HepG2 (cell line): ENCODE measurements at regions not wholly inside any gene's neighbourhood (a gene's known extent, or its start where the extent isn't known, plus 50 kb on each side); places are given as distances from the start of the nearest gene placed in this dataset.

Experiments used
- ATAC-seq: fragments of 200-7000 bp; cut with Tn5 transposase; 3 replicates; pipeline ENCODE4 v1.9.1; 2020; ENCODE audit warnings: mild to moderate bottlenecking, moderate library complexity
- BruUV-seq: library from RNA; stranded (reverse); fragments of 400-500 nt; replicated peaks from 2 replicates; lab custom pipeline; 2021; lab: Mats Ljungman, UMichigan
- CTCF ChIA-PET: fragments of 300-600 bp; formaldehyde crosslinking; extraction: SDS; loops from one replicate; lab custom pipeline; 2021; ENCODE audit warnings: low total read pairs, inconsistent platforms, low intra/inter-chr PET ratio; lab: Yijun Ruan, JAX
- POLR2A ChIA-PET: fragments of 350-600 bp; sonication (Branson Sonifier 250); formaldehyde crosslinking; loops from one replicate; lab custom pipeline; 2020; ENCODE audit warnings: antibody characterized with exemption, inconsistent platforms; lab: Yijun Ruan, JAX
- DNase-seq: peaks from one replicate; pipeline ENCODE4 v3.0.0-alpha.2; 2015; ENCODE audit warnings: low spot score
- FAIRE-seq: peaks from 3 replicates; lab custom pipeline; 2011; peaks lifted over from hg19 to GRCh38; lab: Jason Lieb, UNC
- H2AFZ ChIP-seq: one replicate; pipeline ENCODE4 v1.6.1; 2011; ENCODE audit warnings: low read length, inconsistent platforms
- H3K27ac ChIP-seq: fragments of 300-600 bp; 3 replicates; pipeline ENCODE4 v1.8.0; 2011; ENCODE audit warnings: mixed run types, mild to moderate bottlenecking, mixed read lengths, low read length, inconsistent platforms; ENCODE audit not compliant: insufficient read depth; ENCODE audit errors: extremely low read length
- H3K27me3 ChIP-seq, 2 experiments: fragments of 200-600 bp in 1 of 2; 2 replicates in 1 of 2; 3 replicates in 1 of 2; pipeline versions ENCODE4 v1.6.0 to v1.8.0; 2011; ENCODE audit warnings: low read length in 2 of 2, mild to moderate bottlenecking in 2 of 2, moderate library complexity in 2 of 2, inconsistent platforms in 1 of 2; ENCODE audit not compliant: insufficient read depth in 2 of 2, control insufficient read depth in 1 of 2
- H3K36me3 ChIP-seq, 2 experiments: fragments of 200-600 bp in 1 of 2; replicated peaks in 1 of 2; 2 replicates in 1 of 2; 3 replicates in 1 of 2; pipeline versions ENCODE4 v1.5.1 to v1.8.0; 2011; ENCODE audit warnings: low read length in 2 of 2, inconsistent platforms in 1 of 2; ENCODE audit not compliant: insufficient read depth in 2 of 2, control insufficient read depth in 1 of 2
- H3K4me1 ChIP-seq: 2 replicates; pipeline ENCODE4 v1.5.1; 2012; ENCODE audit warnings: low read length, inconsistent platforms; ENCODE audit not compliant: insufficient read depth
- H3K4me2 ChIP-seq: 2 replicates; pipeline ENCODE4 v1.6.0; 2011; ENCODE audit warnings: low read depth, low read length, inconsistent platforms
- H3K4me3 ChIP-seq, 3 experiments: fragments of 200-600 bp in 1 of 3; sonication (generic), shearing (Covaris generic) in 1 of 3; replicated peaks in 1 of 3; 2 replicates each; pipeline ENCODE4 v1.5.1; 2011 to 2016; ENCODE audit warnings: low read length in 3 of 3, inconsistent platforms in 2 of 3, low read depth in 2 of 3, mild to moderate bottlenecking in 2 of 3, control low read depth in 1 of 3, mixed read lengths in 1 of 3; ENCODE audit not compliant: insufficient read depth in 1 of 3
- H3K79me2 ChIP-seq: one replicate; pipeline ENCODE4 v1.6.1; 2011; ENCODE audit warnings: low read length, inconsistent platforms; ENCODE audit not compliant: insufficient read depth
- H3K9ac ChIP-seq: 2 replicates; pipeline ENCODE4 v1.6.0; 2011; ENCODE audit warnings: mild to moderate bottlenecking, low read depth, low read length, inconsistent platforms; ENCODE audit not compliant: insufficient read depth
- H3K9me3 ChIP-seq: 2 replicates; pipeline ENCODE4 v1.5.1; 2012; ENCODE audit warnings: mild to moderate bottlenecking, low read length
- H4K20me1 ChIP-seq: 2 replicates; pipeline ENCODE4 v1.6.0; 2011; ENCODE audit warnings: inconsistent platforms, mild to moderate bottlenecking, low read length, moderate library complexity; ENCODE audit not compliant: insufficient read depth
- HNF4A ChIP-seq: sonication (generic); formaldehyde crosslinking; IDR thresholded peaks from 2 replicates; pipeline ENCODE4 v1.4.0; 2020; ENCODE audit warnings: missing genetic modification reagents
- MIER2 ChIP-seq: IDR thresholded peaks from 2 replicates; pipeline ENCODE4 v1.6.1; 2016; ENCODE audit warnings: missing biosample characterization, missing genetic modification reagents
- SIN3A ChIP-seq: IDR thresholded peaks from 2 replicates; pipeline ENCODE4 v1.6.1; 2011; ENCODE audit warnings: low read depth, mild to moderate bottlenecking, control low read depth, low read length, borderline replicate concordance
- STAG1 ChIP-seq: sonication (generic); formaldehyde crosslinking; IDR thresholded peaks from 2 replicates; pipeline ENCODE4 v1.4.0; 2020; ENCODE audit warnings: missing genetic modification reagents
- ZNF564 ChIP-seq: sonication (generic); formaldehyde crosslinking; IDR thresholded peaks from 2 replicates; pipeline ENCODE4 v1.8.1; 2023; ENCODE audit warnings: mild to moderate bottlenecking, missing genetic modification reagents
- ZNF713 ChIP-seq: sonication (generic); formaldehyde crosslinking; IDR thresholded peaks from 2 replicates; pipeline ENCODE4 v1.4.0; 2020; ENCODE audit warnings: mild to moderate bottlenecking, missing genetic modification reagents
- WGBS: methylation state at CpG from one replicate; pipeline ENCODE4 v1.1.6; 2017; ENCODE audit warnings: low lambda C conversion rate; 5-methylcytosine and 5-hydroxymethylcytosine counted together
- in situ Hi-C: cut with HindIII; loops from 2 replicates; pipeline ENCODE4 v1.10.0; 2017; ENCODE audit warnings: low pct_unique_long_range_greater_than_20kb; ENCODE audit not compliant: extremely low pct_ligation_motif_present
- intact Hi-C: fragments of 100-400 bp; cut with micrococcal nuclease; formaldehyde crosslinking; loops from one replicate; pipeline ENCODE4 v1.10.0; 2022; ENCODE audit not compliant: unreplicated experiment
- TF ChIP-seq, protein P1 (sequence below): IDR thresholded peaks from 2 replicates; pipeline ENCODE4 v1.6.1; 2016
- TF ChIP-seq, protein P2 (sequence below): sonication (generic); formaldehyde crosslinking; IDR thresholded peaks from 2 replicates; pipeline ENCODE4 v1.5.0; 2020; ENCODE audit warnings: mild to moderate bottlenecking, missing genetic modification reagents, moderate library complexity
- TF ChIP-seq, protein P3 (sequence below): sonication (generic); formaldehyde crosslinking; IDR thresholded peaks from 2 replicates; pipeline ENCODE4 v1.8.1; 2023; ENCODE audit warnings: missing genetic modification reagents, inconsistent platforms, borderline replicate concordance

DNA sequence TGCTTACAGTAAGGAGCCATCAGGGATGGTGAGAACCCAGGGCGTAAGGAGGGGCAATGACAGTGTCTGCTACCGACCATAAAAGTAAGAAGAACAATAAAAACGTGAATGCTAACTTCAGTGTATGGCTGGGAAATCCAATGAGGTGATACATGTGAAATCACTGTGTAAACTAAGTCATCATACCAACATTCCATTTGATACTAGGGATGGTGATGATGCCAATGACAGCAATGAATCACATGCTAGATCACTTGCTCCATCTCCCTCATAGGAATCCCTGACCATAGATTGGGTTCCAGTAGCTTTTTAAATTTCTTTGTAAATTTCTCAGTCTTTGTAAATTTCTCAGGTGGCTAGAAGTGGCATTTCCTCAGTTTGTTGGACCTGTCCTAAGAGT lies 146.3 kb downstream of the SMIM20 start:
- H3K4me1 ChIP-seq: no peaks in the 10 kb centered on the region
- no peak overlapping the region for H2AFZ ChIP-seq
- ChIA-PET POLR2A (no interaction called here), CTCF (no interaction called here)
- H4K20me1 ChIP-seq: no peaks in the 10 kb centered on the region
- H3K27ac ChIP-seq: no peak overlapping the region
- no peak overlapping the region for H3K4me3 ChIP-seq
- H3K36me3 ChIP-seq: no peaks in the 10 kb centered on the region
- in situ Hi-C loops: no loop called here
- BruUV-seq: no TSS peak
- FAIRE-seq (no peak), DNase-seq (no peak), ATAC-seq (no peak)
- WGBS: 16% methylated on average over 3 of the region's 3 CpGs
- no peak overlapping the region for H3K4me2 ChIP-seq
- H3K9me3 ChIP-seq: no peaks in the 10 kb centered on the region
- no peaks in the 10 kb centered on the region for H3K79me2 ChIP-seq
- no peak overlapping the region for H3K9ac ChIP-seq
- intact Hi-C loops: no loop called here
- TF ChIP-seq ZNF564 (CRISPR knock-in tag) (peak; percentile 2; the same call in 1 of the 2 replicates), ZNF713 (CRISPR knock-in tag) (no peak)
- no peaks in the 10 kb centered on the region for H3K27me3 ChIP-seq

DNA sequence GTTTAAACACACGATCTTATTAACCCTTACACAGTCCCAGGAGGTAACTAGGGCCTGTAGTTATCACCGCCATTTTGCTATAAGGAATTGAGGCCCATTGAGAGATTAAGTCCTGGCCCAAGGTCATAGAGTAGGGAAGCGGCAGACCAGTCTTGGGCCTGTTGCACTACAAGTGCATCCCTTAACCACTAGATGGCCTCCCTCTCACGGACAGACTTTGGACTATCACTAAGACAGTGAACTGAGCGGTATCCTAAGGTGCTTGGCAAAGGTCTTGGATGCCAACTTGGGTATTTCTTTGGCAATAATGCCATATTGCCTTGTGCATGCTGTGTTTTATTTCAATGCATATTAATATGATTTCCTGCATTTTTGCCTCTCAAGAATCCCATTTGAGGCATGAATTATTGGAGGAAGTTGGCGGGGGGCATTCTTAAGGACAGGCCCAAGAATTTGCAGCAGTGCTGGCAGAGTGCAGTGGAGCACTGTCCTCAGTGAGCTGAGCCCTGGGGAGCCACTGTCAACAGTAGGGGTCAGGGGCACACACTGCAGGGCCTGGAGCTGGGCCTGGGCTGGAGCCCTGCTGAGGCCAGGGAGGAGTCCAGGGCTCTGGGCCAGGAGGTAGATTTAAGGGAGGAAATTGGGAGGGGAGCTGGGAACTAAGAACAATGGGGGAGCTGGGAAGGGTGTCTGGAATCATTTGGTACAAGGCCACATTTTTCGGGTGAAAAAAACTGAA lies 147.4 kb downstream of the SMIM20 start:
- Histone ChIP-seq H3K27me3 (no peaks in the 10 kb centered on the region), H3K36me3 (no peaks in the 10 kb centered on the region), H3K4me3 (no peak overlapping the region), H3K4me1 (no peaks in the 10 kb centered on the region), H4K20me1 (no peaks in the 10 kb centered on the region), H3K4me2 (no peak overlapping the region), H3K9me3 (no peaks in the 10 kb centered on the region), H3K9ac (no peak overlapping the region), H3K27ac (no peak overlapping the region), H2AFZ (no peak overlapping the region), H3K79me2 (no peaks in the 10 kb centered on the region)
- peak; percentile 6 for DNase-seq
- ChIA-PET POLR2A (no interaction called here), CTCF (no interaction called here)
- FAIRE-seq: no peak
- in situ Hi-C loops: no loop called here
- WGBS: 30% methylated on average over 6 of the region's 7 CpGs
- BruUV-seq: no TSS peak
- peak; percentile 55 for TF ChIP-seq STAG1 (CRISPR knock-in tag)
- TF ChIP-seq MIER2 (CRISPR knock-in tag): no peak
- TF ChIP-seq, protein P1, sequence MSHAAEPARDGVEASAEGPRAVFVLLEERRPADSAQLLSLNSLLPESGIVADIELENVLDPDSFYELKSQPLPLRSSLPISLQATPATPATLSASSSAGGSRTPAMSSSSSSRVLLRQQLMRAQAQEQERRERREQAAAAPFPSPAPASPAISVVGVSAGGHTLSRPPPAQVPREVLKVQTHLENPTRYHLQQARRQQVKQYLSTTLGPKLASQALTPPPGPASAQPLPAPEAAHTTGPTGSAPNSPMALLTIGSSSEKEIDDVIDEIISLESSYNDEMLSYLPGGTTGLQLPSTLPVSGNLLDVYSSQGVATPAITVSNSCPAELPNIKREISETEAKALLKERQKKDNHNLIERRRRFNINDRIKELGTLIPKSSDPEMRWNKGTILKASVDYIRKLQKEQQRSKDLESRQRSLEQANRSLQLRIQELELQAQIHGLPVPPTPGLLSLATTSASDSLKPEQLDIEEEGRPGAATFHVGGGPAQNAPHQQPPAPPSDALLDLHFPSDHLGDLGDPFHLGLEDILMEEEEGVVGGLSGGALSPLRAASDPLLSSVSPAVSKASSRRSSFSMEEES (CRISPR knock-in tag): no peak
- TF ChIP-seq, protein P2, sequence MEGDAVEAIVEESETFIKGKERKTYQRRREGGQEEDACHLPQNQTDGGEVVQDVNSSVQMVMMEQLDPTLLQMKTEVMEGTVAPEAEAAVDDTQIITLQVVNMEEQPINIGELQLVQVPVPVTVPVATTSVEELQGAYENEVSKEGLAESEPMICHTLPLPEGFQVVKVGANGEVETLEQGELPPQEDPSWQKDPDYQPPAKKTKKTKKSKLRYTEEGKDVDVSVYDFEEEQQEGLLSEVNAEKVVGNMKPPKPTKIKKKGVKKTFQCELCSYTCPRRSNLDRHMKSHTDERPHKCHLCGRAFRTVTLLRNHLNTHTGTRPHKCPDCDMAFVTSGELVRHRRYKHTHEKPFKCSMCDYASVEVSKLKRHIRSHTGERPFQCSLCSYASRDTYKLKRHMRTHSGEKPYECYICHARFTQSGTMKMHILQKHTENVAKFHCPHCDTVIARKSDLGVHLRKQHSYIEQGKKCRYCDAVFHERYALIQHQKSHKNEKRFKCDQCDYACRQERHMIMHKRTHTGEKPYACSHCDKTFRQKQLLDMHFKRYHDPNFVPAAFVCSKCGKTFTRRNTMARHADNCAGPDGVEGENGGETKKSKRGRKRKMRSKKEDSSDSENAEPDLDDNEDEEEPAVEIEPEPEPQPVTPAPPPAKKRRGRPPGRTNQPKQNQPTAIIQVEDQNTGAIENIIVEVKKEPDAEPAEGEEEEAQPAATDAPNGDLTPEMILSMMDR (CRISPR knock-in tag): peak; percentile 54
- TF ChIP-seq HNF4A (CRISPR knock-in tag): peak; percentile 48
- TF ChIP-seq, protein P3, sequence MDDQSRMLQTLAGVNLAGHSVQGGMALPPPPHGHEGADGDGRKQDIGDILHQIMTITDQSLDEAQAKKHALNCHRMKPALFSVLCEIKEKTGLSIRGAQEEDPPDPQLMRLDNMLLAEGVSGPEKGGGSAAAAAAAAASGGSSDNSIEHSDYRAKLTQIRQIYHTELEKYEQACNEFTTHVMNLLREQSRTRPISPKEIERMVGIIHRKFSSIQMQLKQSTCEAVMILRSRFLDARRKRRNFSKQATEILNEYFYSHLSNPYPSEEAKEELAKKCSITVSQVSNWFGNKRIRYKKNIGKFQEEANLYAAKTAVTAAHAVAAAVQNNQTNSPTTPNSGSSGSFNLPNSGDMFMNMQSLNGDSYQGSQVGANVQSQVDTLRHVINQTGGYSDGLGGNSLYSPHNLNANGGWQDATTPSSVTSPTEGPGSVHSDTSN: no peak
- no peak for TF ChIP-seq SIN3A
- peak; percentile 75 for ATAC-seq
- intact Hi-C loops: no loop called here
